Activated T-cell treated with anti-CD3 and anti-CD28 coated beads for 1 hour (primary cell): ENCODE measurements at regions not wholly inside any gene's neighbourhood (a gene's known extent, or its start where the extent isn't known, plus 50 kb on each side); places are given as distances from the start of the nearest gene placed in this dataset.
"Not testable (repeated sequence)": the region's sequence is repeated elsewhere in the genome, so short reads cannot be mapped to it uniquely, and the experiment has no call there.

Experiments
- DNase-seq: peaks from one replicate; pipeline ENCODE4 v3.0.0-alpha.2; 2020; ENCODE audit warnings: low read depth

GRCh38 chr15:79156704-79157375 is 66.3 kb upstream of the RASGRF1 start:
- DNase-seq = no peak

- no peak for DNase-seq
Observed at GRCh38 chr15:79154483-79155135, 64.0 kb upstream of the RASGRF1 start.

GRCh38 chr15:79144290-79144689 is 53.7 kb upstream of the RASGRF1 start:
- DNase-seq = not testable (repeated sequence)

- DNase-seq = no peak
Observed at GRCh38 chr15:79140846-79141570, 50.4 kb upstream of the RASGRF1 start.
